22Rv1 (cell line): ENCODE measurements at regions not wholly inside any gene's neighbourhood (a gene's known extent, or its start where the extent isn't known, plus 50 kb on each side); places are given as distances from the start of the nearest gene placed in this dataset.

Experiments
- H3K27ac ChIP-seq: fragments of 450-650 bp; 2 replicates; pipeline ENCODE4 v1.5.1; 2017
- CTCF ChIP-seq: fragments of 450-650 bp; IDR thresholded peaks from 2 replicates; pipeline ENCODE4 v1.5.1; 2017; ENCODE audit warnings: mild to moderate bottlenecking
- ZFX ChIP-seq: fragments of 450-650 bp; IDR thresholded peaks from 2 replicates; pipeline ENCODE4 v1.6.1; 2017; ENCODE audit warnings: antibody characterized with exemption, borderline replicate concordance

- no peak overlapping the region for H3K27ac ChIP-seq
- TF ChIP-seq CTCF (no peak), ZFX (no peak)
Measured at GRCh38 chr4:166229799-166230198, 356.8 kb downstream of the TLL1 start.

- TF ChIP-seq ZFX (no peak), CTCF (no peak)
- no peak overlapping the region for H3K27ac ChIP-seq
Measured at GRCh38 chr4:166230841-166231240, 357.8 kb downstream of the TLL1 start.

- no peak for TF ChIP-seq CTCF
- no peak for TF ChIP-seq ZFX
- no peak overlapping the region for H3K27ac ChIP-seq
Measured at GRCh38 chr4:166239354-166239753, 366.3 kb downstream of the TLL1 start.

- TF ChIP-seq CTCF (peak; percentile 73), ZFX (no peak)
- no peak overlapping the region for H3K27ac ChIP-seq
Measured at GRCh38 chr4:166252487-166253402, 379.7 kb downstream of the TLL1 start.

- H3K27ac ChIP-seq: no peak overlapping the region
- TF ChIP-seq ZFX: no peak
- TF ChIP-seq CTCF: no peak
Measured at GRCh38 chr4:166257276-166257675, 384.2 kb downstream of the TLL1 start.

- no peak overlapping the region for H3K27ac ChIP-seq
- TF ChIP-seq ZFX (no peak), CTCF (no peak)
Measured at GRCh38 chr4:166257891-166258290, 384.9 kb downstream of the TLL1 start.

GRCh38 chr4:166259081-166259480, 386.0 kb downstream of the TLL1 start:
- no peak for TF ChIP-seq ZFX
- no peak overlapping the region for H3K27ac ChIP-seq
